HG02943 (cell line): ENCODE measurements at regions not wholly inside any gene's neighbourhood (a gene's known extent, or its start where the extent isn't known, plus 50 kb on each side); places are given as distances from the start of the nearest gene placed in this dataset.

Source experiments
- ATAC-seq: cut with Tn5 transposase; IDR thresholded peaks from one replicate; pipeline ENCODE4 v1.9.1; 2021; ENCODE audit warnings: mild to moderate bottlenecking, low read depth, moderate library complexity; ENCODE audit not compliant: unreplicated experiment

DNA sequence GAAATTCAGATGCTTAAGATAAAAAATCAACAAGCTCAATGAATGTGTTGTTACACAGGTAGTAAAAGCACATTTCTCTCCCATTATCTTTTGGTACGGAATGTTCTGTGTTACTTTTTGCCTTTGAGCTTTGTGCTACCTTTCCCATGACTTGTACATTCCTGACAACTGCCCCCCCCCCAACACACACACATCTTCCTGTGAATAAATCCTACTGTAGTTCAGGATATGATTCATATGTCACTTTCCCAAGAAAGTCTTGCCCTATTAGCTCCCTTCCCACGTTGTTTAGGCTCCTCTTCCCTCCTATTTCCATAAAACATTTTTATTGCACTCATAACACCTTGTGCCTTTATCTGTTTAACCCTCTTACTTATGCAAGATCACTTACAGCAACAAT is 442.6 kb upstream of the LRATD1 start:
- ATAC-seq: no peak

DNA sequence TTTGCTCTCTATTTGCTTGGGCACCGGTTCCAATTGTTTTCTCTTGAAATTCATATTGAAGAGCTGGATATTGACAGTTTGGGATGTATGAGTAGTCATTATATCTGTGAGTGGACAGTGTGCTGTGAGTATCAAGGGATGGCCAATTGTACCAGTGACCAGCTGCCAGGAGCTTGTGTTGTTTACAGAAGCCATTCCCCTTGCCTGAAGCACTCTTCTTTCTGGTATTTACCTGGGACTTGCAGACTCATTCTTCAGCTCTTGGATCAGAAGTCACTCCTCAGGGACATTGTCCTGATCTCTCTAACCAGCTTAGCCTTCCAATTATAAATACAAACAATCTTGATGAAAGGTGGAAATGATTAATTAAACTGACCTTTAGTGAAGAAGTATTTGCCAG is 438.3 kb upstream of the LRATD1 start:
- ATAC-seq: no peak

DNA sequence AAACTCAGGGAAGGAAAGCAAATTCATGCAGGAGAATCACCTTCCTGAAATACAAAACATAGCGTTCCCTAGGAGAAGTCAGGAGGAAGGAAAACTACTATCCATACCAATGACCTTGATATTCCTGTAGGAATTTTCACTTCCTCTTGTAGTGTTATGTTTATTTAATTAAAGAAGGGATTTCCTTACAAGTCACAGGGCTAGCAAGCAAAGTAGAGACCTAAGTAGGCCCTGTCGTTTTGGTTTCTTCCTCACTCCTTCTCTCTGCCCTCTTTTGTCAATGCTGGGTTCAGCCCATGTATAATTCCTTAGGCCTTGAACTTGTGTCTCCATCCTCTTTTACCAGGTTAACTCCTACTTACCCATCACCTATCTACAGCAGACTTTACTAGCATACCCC is 435.2 kb upstream of the LRATD1 start:
- no peak for ATAC-seq

DNA sequence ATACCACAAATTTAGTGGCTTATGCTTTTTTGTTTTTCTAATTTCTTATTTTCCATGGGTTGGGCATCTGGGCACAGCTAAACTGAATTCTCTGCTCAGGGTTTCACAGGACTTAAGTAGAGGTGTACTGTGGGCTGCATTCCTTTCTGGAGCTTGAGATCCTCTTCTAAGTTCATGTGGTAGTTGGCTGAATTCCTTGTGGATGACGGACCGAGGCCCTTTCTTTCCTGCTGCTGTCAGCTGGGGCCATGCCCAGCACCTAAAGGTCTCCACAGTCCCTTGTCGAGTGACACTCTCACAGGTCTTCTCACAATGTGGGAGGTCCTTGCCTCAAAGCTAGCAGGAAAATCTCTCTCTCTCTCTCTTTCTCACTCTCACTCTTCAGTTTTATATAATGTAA is 433.5 kb upstream of the LRATD1 start:
- ATAC-seq: no peak

DNA sequence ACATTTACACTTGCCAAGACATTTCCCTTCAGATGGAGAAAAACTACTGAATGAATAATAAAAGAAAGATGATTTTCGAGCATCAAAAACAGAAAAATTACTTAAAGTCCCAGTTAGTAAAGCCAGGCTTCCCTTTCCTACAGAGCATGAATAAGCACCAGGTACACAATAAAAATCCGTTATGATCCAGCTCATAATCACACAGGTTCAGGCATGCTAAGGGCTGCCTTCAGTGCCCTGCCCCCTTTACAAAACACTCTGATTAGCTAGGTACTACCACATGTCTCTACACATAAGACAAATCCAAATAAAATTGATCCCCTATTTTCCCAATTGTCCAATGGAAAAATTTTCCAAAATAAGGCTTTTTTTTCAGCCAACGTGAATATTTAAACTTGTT is 413.2 kb upstream of the LRATD1 start:
- no peak for ATAC-seq

DNA sequence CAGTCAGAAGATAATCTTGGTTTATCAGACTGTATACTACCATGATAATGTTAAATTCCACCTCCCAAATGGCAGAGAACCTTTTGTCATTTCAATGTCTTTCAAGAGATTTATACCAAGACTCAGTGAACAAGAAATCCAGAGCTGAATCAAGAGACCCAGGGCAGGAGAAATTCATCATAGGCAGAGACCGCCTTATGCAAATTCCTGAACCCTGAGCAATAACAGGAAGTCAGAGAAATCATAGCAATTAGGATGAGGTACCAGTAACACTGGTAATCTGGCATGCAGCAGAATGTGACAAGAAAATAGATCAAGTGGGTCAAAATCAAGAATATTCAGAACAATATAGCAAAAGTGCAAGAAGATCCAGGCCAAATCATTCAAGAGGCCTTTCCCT is 412.4 kb upstream of the LRATD1 start:
- ATAC-seq: no peak

DNA sequence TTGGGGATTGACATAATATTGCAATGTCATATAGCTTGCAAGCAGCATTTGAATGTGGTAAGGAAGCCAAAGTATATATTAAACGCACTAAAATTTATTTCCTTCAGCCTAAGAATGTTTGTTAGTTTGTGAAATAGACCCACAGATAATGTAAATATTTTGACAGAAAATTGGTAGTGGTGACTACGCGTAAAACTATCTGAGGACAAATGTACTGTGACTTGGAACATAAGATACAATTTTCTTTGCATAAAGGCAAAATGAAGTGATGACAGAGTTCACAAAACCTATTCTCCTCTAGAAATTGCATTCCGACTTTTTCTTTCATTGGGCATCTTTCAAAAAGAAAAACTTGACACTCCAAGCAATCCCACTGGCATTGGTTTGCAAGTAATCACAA is 411.1 kb upstream of the LRATD1 start:
- no peak for ATAC-seq

DNA sequence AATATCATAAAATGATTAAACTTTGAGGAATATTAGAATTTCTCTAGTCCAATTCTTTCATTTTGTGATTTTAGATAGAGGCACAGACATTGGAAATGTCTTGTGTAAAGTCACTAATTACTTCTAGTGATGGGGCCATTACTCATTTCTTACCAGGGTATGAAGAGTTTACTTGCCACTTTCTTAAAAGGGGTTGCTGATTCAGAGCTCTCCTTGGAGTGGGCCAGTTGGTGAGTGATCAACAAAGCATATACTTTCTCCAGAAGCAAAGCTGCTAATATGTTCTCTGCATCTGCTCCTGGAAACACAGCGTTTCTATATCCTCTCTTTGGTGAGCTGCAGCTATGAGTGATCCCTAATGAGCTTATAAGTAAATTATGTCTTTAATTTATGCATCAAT is 408.9 kb upstream of the LRATD1 start:
- no peak for ATAC-seq

DNA sequence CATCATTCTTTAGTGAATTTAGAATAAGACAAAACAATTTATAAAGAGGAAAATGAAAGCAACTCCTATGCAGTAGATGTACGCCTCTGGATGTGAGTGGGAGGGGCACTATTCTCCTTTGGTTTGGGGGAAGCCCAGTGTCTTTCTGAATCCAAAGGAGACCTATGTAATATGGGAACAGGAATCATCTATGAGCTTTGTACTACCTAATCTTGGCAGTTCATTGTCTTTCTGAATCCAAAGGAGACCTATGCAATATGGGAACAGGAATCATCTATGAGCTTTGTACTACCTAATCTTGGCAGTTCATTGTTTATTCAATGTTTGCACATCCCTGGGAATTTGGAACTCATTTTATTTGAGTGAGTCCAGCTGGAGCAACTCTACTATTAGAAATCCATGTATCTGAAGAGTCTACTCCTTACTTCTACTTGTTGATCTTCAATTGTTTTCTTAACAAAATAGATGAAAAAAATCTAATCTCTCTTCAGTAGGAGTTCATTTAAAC is 401.1 kb upstream of the LRATD1 start:
- no peak for ATAC-seq

DNA sequence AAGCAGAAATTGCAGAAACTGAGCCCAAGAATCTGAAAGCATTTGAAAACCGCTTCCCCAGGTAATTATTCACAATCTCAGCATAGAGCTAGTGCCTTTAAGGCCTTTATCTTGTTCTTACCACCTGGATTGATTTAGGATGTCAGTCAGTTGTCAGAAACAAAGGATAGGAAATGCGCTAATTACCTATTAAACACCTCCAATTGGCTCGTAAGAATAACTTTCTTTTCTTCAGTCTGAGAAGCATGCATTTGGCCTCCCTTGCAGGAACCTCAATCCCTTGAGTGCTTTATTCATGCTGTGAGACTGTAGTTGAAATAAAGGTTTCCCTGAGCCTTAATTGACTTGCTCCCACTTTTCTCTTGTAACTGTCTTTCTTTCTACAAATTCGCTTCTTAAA is 400.3 kb upstream of the LRATD1 start:
- no peak for ATAC-seq

DNA sequence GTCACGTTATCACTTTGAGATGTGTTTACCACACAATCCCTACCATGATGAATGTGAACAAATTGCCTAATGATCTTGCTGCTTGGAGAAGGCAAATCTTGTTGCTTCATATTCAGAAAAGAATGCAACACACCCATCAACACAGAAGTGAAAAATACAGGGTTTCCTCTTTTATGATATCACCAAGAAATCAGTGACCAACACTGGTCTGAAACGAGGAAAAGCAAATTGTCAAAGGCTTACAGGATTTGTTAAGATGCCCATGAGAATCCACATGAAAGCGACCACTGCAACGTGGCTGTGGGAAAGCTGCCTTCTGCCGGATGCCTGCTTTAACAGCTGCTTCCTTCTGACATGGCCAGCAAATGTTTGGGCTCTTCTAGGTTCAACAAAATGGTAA is 397.6 kb upstream of the LRATD1 start:
- ATAC-seq: no peak

DNA sequence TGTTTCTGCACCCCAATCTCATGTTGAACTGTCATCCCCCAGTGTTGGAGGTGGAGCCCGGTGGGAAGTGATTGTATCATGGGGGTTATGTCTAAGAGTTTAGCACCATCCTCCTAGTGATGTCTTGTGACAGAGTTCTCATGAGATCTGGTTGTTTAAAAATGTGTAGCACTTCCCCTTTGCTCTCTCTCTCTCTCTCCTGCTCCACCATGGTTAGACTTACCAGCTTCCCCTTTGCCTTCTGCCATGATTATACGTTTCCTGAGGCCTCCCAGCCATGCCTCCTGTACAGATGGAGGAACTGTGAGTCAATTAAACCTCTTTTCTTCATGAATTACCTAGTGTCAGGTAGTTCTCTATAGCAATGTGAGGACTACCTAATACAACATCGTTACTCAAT is 396.9 kb upstream of the LRATD1 start:
- ATAC-seq: no peak

DNA sequence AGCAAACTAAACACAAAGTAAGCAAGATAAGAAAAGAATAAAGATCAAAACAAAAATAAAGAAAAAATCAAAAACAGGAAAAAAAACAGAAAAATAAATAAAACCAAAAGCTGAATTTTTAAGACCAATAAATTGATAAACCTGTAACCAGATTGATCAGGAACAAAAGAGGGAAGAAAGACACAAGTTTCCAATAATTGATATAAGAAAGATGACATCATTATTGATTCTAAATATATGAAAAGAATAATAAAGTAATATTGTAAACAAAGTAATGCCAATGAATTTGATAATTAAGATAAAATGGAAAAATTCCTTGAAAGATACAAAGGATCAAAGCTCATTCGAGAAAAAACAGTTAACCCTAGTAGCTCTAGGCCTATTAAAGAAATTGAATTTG is 394.6 kb upstream of the LRATD1 start:
- ATAC-seq: no peak

DNA sequence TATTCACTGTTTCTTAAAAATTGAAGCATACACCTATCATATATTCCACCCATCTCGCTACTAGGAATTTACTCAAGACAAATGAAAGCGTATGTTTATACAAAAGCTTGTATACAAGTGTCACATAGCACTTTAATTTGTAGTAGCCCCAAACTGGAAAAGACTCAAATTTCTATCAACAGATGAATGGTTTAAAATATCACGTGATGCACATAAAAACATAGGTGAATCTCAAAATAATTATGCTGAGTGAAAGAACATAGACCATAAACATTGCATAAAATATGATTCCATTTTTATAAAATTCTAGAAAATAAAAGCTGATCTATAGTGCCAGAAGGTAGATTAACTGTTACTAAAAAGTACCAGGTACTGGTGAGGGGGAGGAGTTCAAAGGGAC is 392.9 kb upstream of the LRATD1 start:
- ATAC-seq: no peak

DNA sequence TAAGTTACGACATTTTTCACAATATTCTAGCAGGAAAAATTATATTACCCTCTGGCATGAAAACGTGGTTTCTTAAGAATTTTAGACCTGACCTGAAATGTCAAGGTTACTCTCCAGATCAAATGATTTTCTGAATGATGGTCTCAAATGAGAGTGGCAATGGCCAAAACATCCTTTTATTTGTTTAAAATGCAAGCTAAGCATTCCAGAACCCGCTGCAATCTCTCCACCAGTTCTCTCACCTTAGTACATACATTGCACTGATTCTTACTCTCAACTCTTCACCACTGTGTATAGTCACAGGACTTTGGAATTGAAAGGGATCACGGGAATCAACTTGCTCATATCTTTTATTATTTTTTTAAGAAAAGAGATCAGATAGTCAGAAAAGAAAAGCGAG is 391.6 kb upstream of the LRATD1 start:
- no peak for ATAC-seq

DNA sequence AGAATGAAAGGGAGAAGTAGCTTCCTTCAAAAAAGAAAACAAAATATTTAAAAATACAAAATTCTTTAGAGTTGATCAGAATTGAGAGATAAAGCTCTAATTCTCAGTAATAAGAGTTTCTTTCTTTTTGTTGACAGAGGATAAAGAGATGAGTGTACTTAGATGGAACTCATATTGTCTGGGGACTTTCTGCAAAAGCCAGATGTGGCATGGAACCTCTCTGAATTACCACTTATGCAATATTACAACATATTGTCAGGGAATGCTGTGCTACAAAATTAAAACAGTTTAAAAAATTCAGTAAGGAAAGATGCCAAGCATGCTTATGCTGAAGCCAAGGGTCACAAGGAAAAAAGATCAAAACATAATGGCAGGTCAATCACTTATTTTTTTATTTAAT is 386.6 kb upstream of the LRATD1 start:
- no peak for ATAC-seq

DNA sequence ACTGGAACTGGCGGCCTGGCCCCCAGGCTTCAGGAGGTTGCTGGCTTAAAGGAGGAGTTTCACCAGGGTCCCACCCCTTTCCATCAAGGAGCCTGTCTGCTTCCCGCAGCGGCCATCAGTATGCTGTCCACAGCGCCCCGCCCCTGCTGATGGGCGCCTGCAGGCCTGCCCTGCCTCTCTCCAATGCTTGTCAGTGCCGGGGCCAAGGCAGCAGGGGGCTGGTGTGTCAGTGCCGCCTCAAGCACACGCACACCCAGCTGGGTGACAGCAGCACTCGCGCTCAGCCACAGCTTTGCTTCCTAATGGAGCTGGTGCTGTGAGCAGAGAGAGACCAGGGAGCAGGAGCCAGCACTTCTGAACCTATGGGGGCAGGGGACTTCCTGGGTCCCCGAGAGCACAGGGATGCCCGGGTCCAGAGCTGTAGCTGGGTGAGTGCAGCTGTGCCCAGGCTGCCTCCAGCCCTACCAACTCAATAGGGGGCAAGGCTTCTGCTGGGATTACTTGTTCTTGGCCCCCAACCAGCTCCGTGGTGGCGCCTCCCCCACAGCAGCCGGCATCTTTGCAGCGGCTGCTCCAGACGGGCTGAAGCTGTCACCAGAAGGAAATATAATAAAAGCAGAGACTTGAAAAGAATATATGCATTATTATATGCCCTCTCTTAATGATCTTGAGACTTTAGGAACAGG is 377.2 kb upstream of the LRATD1 start:
- no peak for ATAC-seq

DNA sequence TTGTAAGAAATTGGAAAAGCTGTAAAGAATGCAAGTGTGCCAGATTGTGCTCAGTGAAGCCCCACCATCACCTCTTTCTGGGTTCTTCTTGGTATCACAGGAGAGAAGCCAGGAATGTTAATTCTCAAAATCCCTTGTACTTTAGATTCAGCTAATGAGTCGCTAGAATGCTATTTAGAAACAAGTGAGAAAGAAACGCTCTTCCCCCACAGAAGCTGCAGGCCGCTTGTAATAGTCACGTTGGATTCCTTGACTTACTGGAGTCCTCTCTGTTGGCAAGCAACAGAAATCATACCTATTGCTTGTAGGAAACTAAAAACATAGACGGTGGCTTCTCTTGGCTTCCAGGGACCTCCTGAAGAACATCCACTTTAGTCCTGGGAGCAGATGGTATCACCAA is 375.6 kb upstream of the LRATD1 start:
- no peak for ATAC-seq

DNA sequence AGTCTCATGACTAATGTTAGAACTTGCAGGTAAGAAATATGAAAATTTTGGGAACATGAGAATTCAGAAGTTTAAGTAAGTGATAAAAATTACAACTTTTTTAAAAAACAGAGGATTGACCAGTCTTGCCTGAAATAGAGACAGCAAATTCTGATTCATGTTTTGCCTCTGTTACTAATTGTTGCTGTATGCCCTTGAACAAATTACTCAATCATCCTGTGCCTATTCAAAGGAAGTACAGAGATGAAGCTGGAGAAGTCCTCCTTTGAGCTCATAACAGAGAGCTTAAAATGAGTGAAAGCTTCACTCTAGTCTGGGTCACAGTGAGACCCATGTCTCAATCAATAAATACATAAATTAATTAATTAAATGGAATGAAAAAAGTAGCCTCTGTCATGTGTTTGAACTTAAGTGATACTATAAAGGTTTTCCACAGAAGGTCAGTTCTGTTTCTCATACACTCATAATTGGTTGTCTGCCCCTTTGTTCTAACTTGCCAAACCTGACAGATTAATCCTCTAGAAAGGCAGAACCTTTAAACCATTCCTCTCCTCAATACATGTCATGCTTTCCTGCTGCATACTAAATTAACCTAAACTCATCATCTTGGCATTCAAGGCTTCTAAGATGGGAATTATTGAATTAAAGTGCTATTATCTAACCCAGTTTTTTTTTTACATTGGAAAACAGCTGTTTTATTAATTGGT is 374.6 kb upstream of the LRATD1 start:
- no peak for ATAC-seq

DNA sequence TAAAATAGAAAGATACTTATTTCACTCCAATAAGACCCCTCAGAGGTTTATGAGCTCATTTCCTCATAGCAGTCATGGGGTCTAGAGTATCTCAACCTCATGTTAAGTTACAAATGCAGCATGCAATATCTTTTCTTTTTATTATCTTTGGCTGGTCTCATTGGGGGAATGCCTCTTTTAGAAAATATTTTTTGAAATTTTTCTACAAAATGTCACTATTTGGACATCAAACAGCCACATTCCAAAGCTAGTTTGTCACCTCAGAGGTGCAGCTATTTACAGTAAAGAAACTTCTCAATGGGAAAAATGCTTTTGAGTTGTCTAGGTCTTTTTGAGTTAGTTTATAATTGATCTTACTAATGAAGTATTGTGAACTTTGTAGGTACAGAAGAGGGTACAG is 370.7 kb upstream of the LRATD1 start:
- ATAC-seq: no peak

DNA sequence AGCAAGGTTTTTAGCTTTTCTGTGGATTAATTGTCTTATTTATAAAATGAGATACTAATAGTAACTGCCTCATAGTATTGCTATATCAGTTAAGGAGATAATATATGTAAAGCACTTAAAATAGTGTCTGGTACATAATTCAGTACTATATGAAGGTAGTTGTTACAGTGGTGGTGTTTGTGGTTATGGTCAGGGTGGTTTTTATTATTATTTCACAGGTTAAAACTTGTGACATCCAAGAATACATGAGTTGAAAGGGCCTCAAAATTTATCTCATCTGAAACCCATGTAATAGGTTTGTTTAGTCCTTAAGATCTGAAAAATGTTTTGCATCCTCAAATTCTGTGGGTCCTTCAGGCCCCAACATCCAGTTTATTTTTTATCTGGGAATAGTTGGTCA is 369.5 kb upstream of the LRATD1 start:
- ATAC-seq: no peak

DNA sequence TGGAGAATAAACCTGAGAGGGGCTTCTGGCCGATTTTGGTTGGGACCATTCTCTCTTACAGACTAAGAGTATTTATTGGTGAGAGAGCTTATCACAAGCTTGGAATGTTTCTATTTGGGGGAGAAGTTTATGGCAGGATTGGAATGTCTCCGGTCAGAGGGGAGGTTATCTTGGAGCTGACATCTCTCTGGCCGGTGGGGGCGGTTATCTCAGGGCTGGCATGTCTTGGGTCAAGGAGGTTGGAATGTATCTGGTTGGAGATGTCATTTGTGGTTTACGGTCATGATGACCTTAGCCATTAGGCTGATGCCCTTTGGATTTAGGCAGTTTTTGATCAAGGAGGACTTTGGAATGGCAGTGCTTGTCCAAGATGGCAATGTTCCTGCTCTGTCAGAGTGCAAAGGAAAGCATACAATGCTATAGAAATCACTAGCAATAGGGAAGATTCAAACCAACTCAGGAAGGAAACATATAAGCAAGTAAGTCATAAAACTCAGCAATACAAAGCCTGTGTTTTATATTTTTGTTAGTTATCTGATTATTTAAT is 362.4 kb upstream of the LRATD1 start:
- no peak for ATAC-seq
